Transverse colon (tissue), 4 donors: ENCODE measurements at regions not wholly inside any gene's neighbourhood (a gene's known extent, or its start where the extent isn't known, plus 50 kb on each side); places are given as distances from the start of the nearest gene placed in this dataset.

ENCODE experiments used
- DNase-seq: peaks from one replicate; pipeline ENCODE4 v3.0.0-alpha.2; 2019
- H3K27ac ChIP-seq, 4 donors: fragments of 200-600 bp; sonication (generic); 2 replicates each; pipeline ENCODE4 v1.5.1; 2016 to 2018; ENCODE audit warnings: inconsistent platforms in 4 of 4
- H3K27me3 ChIP-seq: fragments of 200-600 bp; sonication (generic); 2 replicates; pipeline ENCODE4 v1.5.1; 2017; ENCODE audit warnings: inconsistent platforms
- H3K36me3 ChIP-seq, 4 donors: fragments of 200-600 bp; sonication (generic); 2 replicates each; pipeline ENCODE4 v1.5.1; 2017 to 2019; ENCODE audit warnings: inconsistent platforms in 4 of 4
- H3K4me1 ChIP-seq, 4 donors: fragments of 200-600 bp; sonication (generic); 2 replicates each; pipeline ENCODE4 v1.5.1; 2017 to 2020; ENCODE audit warnings: inconsistent platforms in 4 of 4
- H3K4me3 ChIP-seq, 4 donors: fragments of 200-600 bp; sonication (generic); 1 replicate in 1 of 4; 2 replicates in 3 of 4; pipeline versions ENCODE4 v1.5.1 to v1.6.1; 2017 to 2019; ENCODE audit warnings: inconsistent platforms in 4 of 4
- H3K9me3 ChIP-seq, 2 donors: fragments of 200-600 bp; sonication (generic); 2 replicates each; pipeline ENCODE4 v1.5.1; 2017 to 2019; ENCODE audit warnings: inconsistent platforms in 2 of 2
- CTCF ChIP-seq, 5 experiments: fragments of 200-600 bp in 3 of 5; fragments of 450-650 bp in 2 of 5; sonication (generic) in 3 of 5; IDR thresholded peaks; 1 replicate in 2 of 5; 2 replicates in 3 of 5; pipeline ENCODE4 v1.5.1; 2016 to 2017; ENCODE audit warnings: antibody characterized with exemption in 5 of 5, inconsistent platforms in 3 of 5, mild to moderate bottlenecking in 2 of 5, moderate library complexity in 1 of 5
- EP300 ChIP-seq: sonication (generic); formaldehyde crosslinking; IDR thresholded peaks from one replicate; pipeline ENCODE4 v1.6.1; 2017; ENCODE audit warnings: antibody characterized with exemption, low read depth
- POLR2A ChIP-seq: fragments of 450-650 bp; IDR thresholded peaks from one replicate; pipeline ENCODE4 v1.6.1; 2016; ENCODE audit warnings: antibody characterized with exemption, mild to moderate bottlenecking, moderate library complexity
- POLR2AphosphoS5 ChIP-seq, 3 donors: sonication (generic); formaldehyde crosslinking; IDR thresholded peaks; one replicate each; pipeline ENCODE4 v1.6.1; 2016; ENCODE audit warnings: antibody characterized with exemption in 3 of 3
- WGBS, 2 donors: methylation state at CpG; one replicate each; pipeline ENCODE4 v1.1.5; 2018; ENCODE audit warnings: low coverage in 1 of 2; 5-methylcytosine and 5-hydroxymethylcytosine counted together
- in situ Hi-C, 4 donors: fragments of 200-750 bp; cut with MboI; loops; one replicate each; pipeline versions ENCODE4 v1.15.0 to v1.15.1; 2017; ENCODE audit warnings: low sequenced_read_pairs in 3 of 4, low pct_ligation_motif_present in 1 of 4, low pct_unique_long_range_greater_than_20kb in 1 of 4
- intact Hi-C: fragments of 100-400 bp; cut with DNase I; formaldehyde crosslinking; loops from one replicate; pipeline ENCODE4 v1.15.1; 2023; ENCODE audit warnings: low total_unique reads

GRCh38 chr1:221335161-221336101 lies 406.5 kb downstream of the DUSP10 start:
- in situ Hi-C loops, result no loop called here
- Histone ChIP-seq H3K27ac (peak overlapping the region; percentile 65 to 80 (median 74)), H3K9me3 (peaks cover 5 to 7% of the 10 kb centered on the region in 2 donors), H3K4me1 (peaks cover 0 to 14% (median 5%) of the 10 kb centered on the region in 4 donors), H3K27me3 (no peaks in the 10 kb centered on the region), H3K36me3 (no peaks in the 10 kb centered on the region), H3K4me3 (no peak overlapping the region)
- WGBS, 2 donors, result 28 to 32% methylated on average over 2 to 5 of the region's 5 CpGs
- peak; percentile 10 for DNase-seq
- intact Hi-C loops, result no loop called here
- peak in 1 of 3 donors; percentile 16 for TF ChIP-seq POLR2AphosphoS5 (IDR thresholded peaks at IDR 0.05)
- no peak for TF ChIP-seq POLR2A
- no peak for TF ChIP-seq EP300
- no peak for TF ChIP-seq CTCF (IDR thresholded peaks at IDR 0.05)

- peaks cover 0 to 14% (median 5%) of the 10 kb centered on the region in 4 donors for H3K4me1 ChIP-seq
- in situ Hi-C loops (no loop called here), intact Hi-C loops (no loop called here)
- no peaks in the 10 kb centered on the region for H3K27me3 ChIP-seq
- WGBS, 2 donors, result 65 to 69% methylated on average over 2 of the region's 2 CpGs
- no peak for DNase-seq
- peak overlapping the region; percentile 65 to 80 (median 74) for H3K27ac ChIP-seq
- H3K36me3 ChIP-seq, result no peaks in the 10 kb centered on the region
- no peak for TF ChIP-seq CTCF (IDR thresholded peaks at IDR 0.05)
- no peak for TF ChIP-seq POLR2AphosphoS5 (IDR thresholded peaks at IDR 0.05)
- no peak for TF ChIP-seq POLR2A
- no peak for TF ChIP-seq EP300
- H3K4me3 ChIP-seq, result no peak overlapping the region
- H3K9me3 ChIP-seq, result peaks cover 4 to 5% of the 10 kb centered on the region in 2 donors
Measured at GRCh38 chr1:221336126-221336525, 405.8 kb downstream of the DUSP10 start.

GRCh38 chr1:221337106-221337505 lies 404.8 kb downstream of the DUSP10 start:
- in situ Hi-C loops, result no loop called here
- DNase-seq, result no peak
- TF ChIP-seq CTCF (IDR thresholded peaks at IDR 0.05), result no peak
- no peak for TF ChIP-seq POLR2AphosphoS5 (IDR thresholded peaks at IDR 0.05)
- no peak for TF ChIP-seq EP300
- no peak for TF ChIP-seq POLR2A
- 76 to 79% methylated on average over 2 of the region's 2 CpGs for WGBS, 2 donors
- Histone ChIP-seq H3K4me3 (no peak overlapping the region), H3K9me3 (no peaks in the 10 kb centered on the region), H3K27me3 (no peaks in the 10 kb centered on the region), H3K27ac (peak overlapping the region in 1 of 4 donors; percentile 76), H3K4me1 (peaks cover 0 to 14% (median 5%) of the 10 kb centered on the region in 4 donors), H3K36me3 (no peaks in the 10 kb centered on the region)
- intact Hi-C loops, result no loop called here

GRCh38 chr1:221343136-221343535 lies 398.8 kb downstream of the DUSP10 start:
- intact Hi-C loops (no loop called here), in situ Hi-C loops (no loop called here)
- Histone ChIP-seq H3K4me1 (no peaks in the 10 kb centered on the region), H3K27ac (no peak overlapping the region), H3K4me3 (no peak overlapping the region), H3K9me3 (no peaks in the 10 kb centered on the region), H3K27me3 (no peaks in the 10 kb centered on the region), H3K36me3 (no peaks in the 10 kb centered on the region)
- no peak for DNase-seq
- no peak for TF ChIP-seq EP300
- TF ChIP-seq POLR2AphosphoS5 (IDR thresholded peaks at IDR 0.05), result no peak
- no peak for TF ChIP-seq POLR2A
- TF ChIP-seq CTCF (IDR thresholded peaks at IDR 0.05), result no peak
